GM12872 (cell line): ENCODE measurements at regions not wholly inside any gene's neighbourhood (a gene's known extent, or its start where the extent isn't known, plus 50 kb on each side); places are given as distances from the start of the nearest gene placed in this dataset.

Source experiments
- CTCF ChIP-seq: IDR thresholded peaks from 3 replicates; pipeline ENCODE4 v1.5.1; 2011; ENCODE audit warnings: low read depth, mild to moderate bottlenecking, low read length, moderate library complexity; ENCODE audit not compliant: insufficient read depth

DNA sequence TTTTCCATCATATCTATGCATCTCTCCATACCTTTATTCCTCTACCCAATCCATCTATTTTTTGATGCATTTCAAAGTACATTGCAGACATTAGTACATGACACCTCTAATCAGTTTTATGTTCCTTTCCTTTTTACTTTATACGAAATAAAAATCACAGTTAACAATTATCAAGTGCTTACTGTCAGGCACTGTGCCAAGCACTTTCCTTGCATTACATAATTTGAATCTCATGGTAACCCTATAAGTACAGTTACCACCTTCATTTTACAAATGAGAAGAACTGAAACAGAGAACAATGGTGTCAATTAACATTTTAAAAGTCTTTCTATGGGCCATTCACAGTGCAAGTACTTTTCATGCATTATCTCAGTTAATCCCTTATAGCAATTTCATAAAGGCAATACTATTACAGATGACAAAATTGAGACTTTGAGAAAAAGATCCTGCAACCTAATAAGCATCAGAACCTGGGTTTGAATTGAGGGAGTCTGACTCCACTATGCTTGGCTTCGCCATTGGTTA lies 544.4 kb upstream of the TNP1 start:
- TF ChIP-seq CTCF = no peak

- TF ChIP-seq CTCF = no peak
Observed at GRCh38 chr2:217402761-217403383, 543.0 kb upstream of the TNP1 start.

DNA sequence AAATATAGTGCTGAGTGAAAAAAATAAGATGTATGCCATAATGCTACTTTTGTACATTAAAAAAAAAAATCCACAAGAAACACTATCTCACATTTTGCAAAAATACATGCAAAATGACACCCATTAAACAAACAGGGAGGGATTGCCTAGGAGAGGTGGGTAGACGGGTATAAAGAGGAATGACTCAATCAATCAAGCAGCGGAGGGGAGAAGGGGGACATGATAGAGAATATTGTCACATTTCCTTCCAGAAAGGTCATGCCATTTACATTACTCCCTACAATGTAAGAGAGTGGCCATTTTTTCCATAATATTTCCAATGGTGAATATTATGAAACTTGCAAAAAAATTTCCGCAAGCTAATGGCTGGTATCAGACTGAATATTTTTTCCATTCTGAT lies 542.3 kb upstream of the TNP1 start:
- no peak for TF ChIP-seq CTCF

DNA sequence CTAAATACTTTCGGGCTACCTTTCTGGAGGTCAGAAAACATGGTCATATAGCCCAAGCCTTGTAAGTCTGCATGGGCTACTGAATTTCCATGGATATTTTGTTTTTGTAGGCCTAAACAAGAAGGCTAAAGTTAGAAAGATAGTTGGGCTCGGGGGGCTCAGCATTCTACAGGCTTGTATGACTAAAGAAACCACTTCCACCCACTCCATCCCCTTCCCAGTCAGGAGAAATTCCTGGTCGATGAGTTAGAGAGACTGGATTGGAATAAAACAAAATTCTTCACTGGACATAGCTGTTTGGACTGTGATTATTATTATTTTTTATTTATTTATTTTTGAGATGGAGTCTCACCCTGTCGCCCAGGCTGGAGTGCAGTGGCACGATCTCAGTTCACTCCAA lies 539.4 kb upstream of the TNP1 start:
- TF ChIP-seq CTCF = no peak

DNA sequence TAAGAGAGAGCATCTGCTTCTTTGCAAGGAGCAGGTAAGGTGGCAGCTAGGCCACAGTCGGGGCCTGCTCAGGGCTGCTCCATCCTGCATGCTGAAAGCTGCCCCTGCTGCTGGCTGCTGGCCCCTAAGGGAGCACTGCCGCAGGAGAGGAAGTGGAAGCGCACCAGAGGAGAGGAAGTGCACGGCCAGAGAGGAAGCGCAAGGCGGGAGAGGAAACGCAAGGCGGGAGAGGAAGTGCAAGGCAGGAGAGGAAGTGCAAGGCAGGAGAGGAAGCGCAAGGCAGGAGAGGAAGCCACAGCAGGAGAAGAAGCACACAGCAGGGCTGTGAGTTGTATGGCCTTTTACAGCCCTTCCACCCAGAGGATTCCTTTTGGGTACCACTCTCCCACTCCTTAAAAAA lies 539.0 kb upstream of the TNP1 start:
- TF ChIP-seq CTCF = no peak

GRCh38 chr2:217398101-217398500 lies 538.2 kb upstream of the TNP1 start:
- no peak for TF ChIP-seq CTCF

DNA sequence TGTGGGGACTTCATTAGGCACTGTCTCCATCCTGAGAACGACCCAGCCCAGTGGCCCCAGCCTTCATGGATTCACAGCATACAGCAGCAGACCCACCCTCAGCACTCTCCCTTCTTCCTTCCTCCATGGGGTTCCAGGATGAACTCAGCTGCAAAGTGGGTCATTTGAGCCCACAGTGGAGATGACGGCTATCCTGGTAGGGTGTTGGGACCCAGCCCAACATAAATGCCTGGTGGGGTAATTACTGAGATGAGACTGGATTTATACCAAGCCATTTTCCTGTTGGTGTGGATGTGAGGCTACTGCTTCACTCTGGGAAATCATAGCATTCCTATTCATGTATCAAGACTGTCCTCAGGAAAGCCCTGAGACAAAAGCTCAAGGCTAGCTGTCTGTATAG lies 536.7 kb upstream of the TNP1 start:
- no peak for TF ChIP-seq CTCF
